ENCODE measurements at regions not wholly inside any gene's neighbourhood (a gene's known extent, or its start where the extent isn't known, plus 50 kb on each side); places are given as distances from the start of the nearest gene placed in this dataset.

GRCh38 chr13:34420702-34421346 is 521.2 kb upstream of the NBEA start:
- no peak for DNase-seq

- DNase-seq, result no peak
Observed at GRCh38 chr13:34421347-34421719, 520.7 kb upstream of the NBEA start.

GRCh38 chr13:34421858-34422475 is 520.1 kb upstream of the NBEA start:
- no peak for DNase-seq

GRCh38 chr13:34422956-34423355 is 519.1 kb upstream of the NBEA start:
- no peak for DNase-seq

GRCh38 chr13:34425327-34425949 is 516.6 kb upstream of the NBEA start:
- DNase-seq, result peak in 1 of 2 experiments; percentile 10

- DNase-seq, result no peak
Observed at GRCh38 chr13:34428911-34429310, 513.2 kb upstream of the NBEA start.

- DNase-seq, result no peak
Observed at GRCh38 chr13:34430294-34430693, 511.8 kb upstream of the NBEA start.

GRCh38 chr13:34431827-34432581 is 510.1 kb upstream of the NBEA start:
- no peak for DNase-seq

- no peak for DNase-seq
Observed at GRCh38 chr13:34435338-34435737, 506.7 kb upstream of the NBEA start.

- no peak for DNase-seq
Observed at GRCh38 chr13:34437873-34438272, 504.2 kb upstream of the NBEA start.

- no peak for DNase-seq
Observed at GRCh38 chr13:34452831-34453230, 489.2 kb upstream of the NBEA start.

GRCh38 chr13:34458756-34459715 is 483.0 kb upstream of the NBEA start:
- DNase-seq, result no peak

- no peak for DNase-seq
Observed at GRCh38 chr13:34459856-34460255, 482.2 kb upstream of the NBEA start.

GRCh38 chr13:34462843-34463242 is 479.2 kb upstream of the NBEA start:
- DNase-seq, result no peak

- no peak for DNase-seq
Observed at GRCh38 chr13:34464011-34464410, 478.1 kb upstream of the NBEA start.

- no peak for DNase-seq
Observed at GRCh38 chr13:34465423-34465922, 476.6 kb upstream of the NBEA start.

GRCh38 chr13:34466301-34466700 is 475.8 kb upstream of the NBEA start:
- DNase-seq, result no peak

GRCh38 chr13:34467450-34468083 is 474.5 kb upstream of the NBEA start:
- DNase-seq, result no peak

GRCh38 chr13:34469196-34469986 is 472.7 kb upstream of the NBEA start:
- no peak for DNase-seq

- no peak for DNase-seq
Observed at GRCh38 chr13:34474187-34474868, 467.7 kb upstream of the NBEA start.

All from cerebellar nuclear complex (tissue), 1 donor.